Ovary (tissue), 7 donors: ENCODE measurements at regions not wholly inside any gene's neighbourhood (a gene's known extent, or its start where the extent isn't known, plus 50 kb on each side); places are given as distances from the start of the nearest gene placed in this dataset.

Experiments
- DNase-seq, 5 donors: peaks; one replicate each; pipeline ENCODE4 v3.0.0-alpha.2; 2019 to 2020
- H3K27ac ChIP-seq, 2 donors: fragments of 200-600 bp; one replicate each; pipeline versions ENCODE4 v1.5.1 to v1.8.0; 2019 to 2022
- H3K27me3 ChIP-seq: fragments of 200-600 bp; one replicate; pipeline ENCODE4 v1.8.0; 2022
- H3K36me3 ChIP-seq: fragments of 200-600 bp; sonication (generic); one replicate; pipeline ENCODE4 v1.5.1; 2019
- H3K4me1 ChIP-seq: one replicate; pipeline ENCODE4 v1.8.1; 2013; ENCODE audit warnings: mild to moderate bottlenecking, moderate library complexity; ENCODE audit not compliant: insufficient read depth
- H3K4me3 ChIP-seq: fragments of 200-600 bp; sonication (generic); one replicate; pipeline ENCODE4 v1.5.1; 2017
- H3K9me3 ChIP-seq, 2 donors: fragments of 200-600 bp in 1 of 2; sonication (generic) in 1 of 2; one replicate each; pipeline versions ENCODE4 v1.5.1 to v1.8.1; 2013 to 2019; ENCODE audit warnings: mild to moderate bottlenecking in 1 of 2, moderate library complexity in 1 of 2
- CTCF ChIP-seq, 3 donors: fragments of 450-650 bp in 2 of 3; fragments of 200-600 bp in 1 of 3; IDR thresholded peaks; one replicate each; pipeline versions ENCODE4 v1.5.1 to v1.8.0; 2016 to 2022; ENCODE audit warnings: antibody characterized with exemption in 3 of 3, mild to moderate bottlenecking in 1 of 3
- EP300 ChIP-seq: sonication (generic); formaldehyde crosslinking; IDR thresholded peaks from one replicate; pipeline ENCODE4 v1.6.1; 2017; ENCODE audit warnings: antibody characterized with exemption
- POLR2A ChIP-seq: fragments of 450-650 bp; IDR thresholded peaks from one replicate; pipeline ENCODE4 v1.6.1; 2017; ENCODE audit warnings: antibody characterized with exemption, mild to moderate bottlenecking, moderate library complexity
- WGBS, 3 donors: extraction: QIAGEN DNeasy Blood & Tissue Kit in 1 of 3; methylation state at CpG; one replicate each; pipeline versions ENCODE4 v1.1.5 to v1.1.7; 2013 to 2017; 5-methylcytosine and 5-hydroxymethylcytosine counted together
- intact Hi-C, 4 donors: fragments of 100-400 bp; cut with DNase I; formaldehyde crosslinking; loops; one replicate each; pipeline versions ENCODE4 v1.11.0 to v1.15.1; 2022 to 2023
- donor health status: DM: no; HTN: no; CAD: no; lungs with moderate emphysema.
- donor health status: DM: no; HTN: no; CAD: no.
- donor health status: Bipolar disorder and iron deficiency.
- donor health status: DM: no; HTN: no; CAD: no.
- donor health status: DM: yes; HTN: yes; CAD: no.

GRCh38 chr21:16134134-16134533, 404.4 kb downstream of the USP25 start:
- no peaks in the 10 kb centered on the region for H3K4me1 ChIP-seq
- no peak overlapping the region for H3K4me3 ChIP-seq
- no peaks in the 10 kb centered on the region for H3K27me3 ChIP-seq
- H3K36me3 ChIP-seq = no peaks in the 10 kb centered on the region
- WGBS, 3 donors = 69 to 86% (median 84%) methylated on average over 5 of the region's 5 CpGs
- no peak for DNase-seq
- H3K27ac ChIP-seq = no peak overlapping the region
- no peaks in the 10 kb centered on the region for H3K9me3 ChIP-seq
- intact Hi-C loops = no loop called here
- TF ChIP-seq EP300 (no peak), CTCF (IDR thresholded peaks at IDR 0.05) (no peak), POLR2A (no peak)

- H3K27me3 ChIP-seq = no peaks in the 10 kb centered on the region
- DNase-seq = no peak
- TF ChIP-seq POLR2A (no peak), CTCF (IDR thresholded peaks at IDR 0.05) (no peak), EP300 (no peak)
- no peak overlapping the region for H3K27ac ChIP-seq
- 11 to 19% (median 17%) methylated on average over 1 of the region's 1 CpG for WGBS, 3 donors
- no peak overlapping the region for H3K4me3 ChIP-seq
- no peaks in the 10 kb centered on the region for H3K9me3 ChIP-seq
- no peaks in the 10 kb centered on the region for H3K36me3 ChIP-seq
- no peaks in the 10 kb centered on the region for H3K4me1 ChIP-seq
- intact Hi-C loops = no loop called here
These were observed 407.3 kb downstream of the USP25 start for GRCh38 chr21:16137106-16137505.

GRCh38 chr21:16145052-16145451, 415.3 kb downstream of the USP25 start:
- no peak overlapping the region for H3K4me3 ChIP-seq
- no peaks in the 10 kb centered on the region for H3K36me3 ChIP-seq
- intact Hi-C loops = no loop called here
- no peaks in the 10 kb centered on the region for H3K27me3 ChIP-seq
- 88 to 92% (median 91%) methylated on average over 3 of the region's 3 CpGs for WGBS, 3 donors
- no peaks in the 10 kb centered on the region for H3K9me3 ChIP-seq
- DNase-seq = no peak
- no peak for TF ChIP-seq EP300
- no peak for TF ChIP-seq CTCF (IDR thresholded peaks at IDR 0.05)
- no peak for TF ChIP-seq POLR2A
- H3K4me1 ChIP-seq = peaks cover 2% of the 10 kb centered on the region
- H3K27ac ChIP-seq = no peak overlapping the region

- Histone ChIP-seq H3K27ac (no peak overlapping the region), H3K4me1 (peaks cover 2% of the 10 kb centered on the region), H3K36me3 (no peaks in the 10 kb centered on the region), H3K27me3 (no peaks in the 10 kb centered on the region), H3K4me3 (no peak overlapping the region), H3K9me3 (no peaks in the 10 kb centered on the region)
- WGBS, 3 donors = 81 to 90% (median 87%) methylated on average over 7 of the region's 7 CpGs
- no peak for TF ChIP-seq POLR2A
- no peak for TF ChIP-seq EP300
- TF ChIP-seq CTCF (IDR thresholded peaks at IDR 0.05) = no peak
- DNase-seq = no peak
- intact Hi-C loops = no loop called here
These were observed 415.7 kb downstream of the USP25 start for GRCh38 chr21:16145479-16145878.

GRCh38 chr21:16154321-16154720, 424.5 kb downstream of the USP25 start:
- intact Hi-C loops = no loop called here
- 92 to 96% (median 95%) methylated on average over 4 of the region's 4 CpGs for WGBS, 3 donors

More at GRCh38 chr21:16154321-16154720, 424.5 kb downstream of the USP25 start:
- Histone ChIP-seq H3K4me1 (no peaks in the 10 kb centered on the region), H3K4me3 (no peak overlapping the region), H3K36me3 (no peaks in the 10 kb centered on the region), H3K9me3 (no peaks in the 10 kb centered on the region), H3K27me3 (no peaks in the 10 kb centered on the region), H3K27ac (no peak overlapping the region)
- TF ChIP-seq EP300 = no peak
- no peak for TF ChIP-seq CTCF (IDR thresholded peaks at IDR 0.05)
- TF ChIP-seq POLR2A = no peak
- no peak for DNase-seq
